Activated B cell treated with CpG ODN at 0.5 μM for 24 hours (primary cell): ENCODE measurements at regions not wholly inside any gene's neighbourhood (a gene's known extent, or its start where the extent isn't known, plus 50 kb on each side); places are given as distances from the start of the nearest gene placed in this dataset.

ENCODE experiments used
- ATAC-seq: fragments of 200-7000 bp; cut with Tn5 transposase; one replicate; pipeline ENCODE4 v1.10.0; 2021; ENCODE audit warnings: low read depth, mild to moderate bottlenecking, moderate library complexity
- CTCF ChIA-PET: fragments of 350-600 bp; sonication (Branson Sonifier 250); formaldehyde crosslinking; loops from one replicate; lab custom pipeline; 2021; ENCODE audit warnings: antibody characterized with exemption; lab: Charles Lee
- POLR2A ChIA-PET: fragments of 350-600 bp; sonication (Branson Sonifier 250); formaldehyde crosslinking; loops from one replicate; lab custom pipeline; 2021; ENCODE audit warnings: antibody characterized with exemption; lab: Charles Lee
- DNase-seq: peaks from one replicate; pipeline ENCODE4 v3.0.0; 2022
- H3K27ac Mint-ChIP-seq: one replicate; pipeline ENCODE4 v1.8.0; 2020; ENCODE audit warnings: mixed read lengths
- H3K27me3 Mint-ChIP-seq: one replicate; pipeline ENCODE4 v1.8.0; 2021; ENCODE audit warnings: mixed read lengths
- H3K36me3 Mint-ChIP-seq: one replicate; pipeline ENCODE4 v1.8.0; 2021; ENCODE audit warnings: low read depth, mixed read lengths
- H3K4me1 Mint-ChIP-seq: one replicate; pipeline ENCODE4 v1.8.0; 2021; ENCODE audit warnings: mixed read lengths
- H3K4me3 Mint-ChIP-seq: one replicate; pipeline ENCODE4 v1.8.0; 2020; ENCODE audit warnings: mild to moderate bottlenecking, mixed read lengths
- H3K9me3 Mint-ChIP-seq: one replicate; pipeline ENCODE4 v1.8.0; 2020; ENCODE audit warnings: mixed read lengths
- intact Hi-C: fragments of 100-400 bp; cut with micrococcal nuclease; formaldehyde crosslinking; loops from one replicate; pipeline ENCODE4 v1.15.1; 2024
- TF ChIP-seq, protein P1 (sequence below): fragments of 200-600 bp; IDR thresholded peaks from one replicate; pipeline ENCODE4 v1.8.0; 2022; ENCODE audit warnings: antibody characterized with exemption, mild to moderate bottlenecking

DNA sequence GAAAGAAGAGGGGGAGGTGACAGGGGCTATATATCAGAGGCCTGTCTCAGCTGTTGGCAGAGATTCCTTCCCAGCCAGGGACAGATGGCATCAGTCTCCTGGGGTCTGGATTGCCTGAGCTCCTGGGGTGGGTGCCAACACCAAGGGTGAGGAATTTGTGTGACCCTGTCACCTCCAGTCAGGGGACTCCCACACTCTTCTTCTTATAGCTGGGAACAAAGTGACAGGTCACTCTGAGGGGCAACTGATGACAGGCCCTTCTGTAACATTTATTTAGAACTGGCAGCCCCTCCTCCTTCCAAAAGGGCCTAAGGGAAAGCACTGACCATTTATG, 53.7 kb upstream of the DUSP5 start:
- Mint-ChIP-seq H3K4me1 (peaks cover 7% of the 10 kb centered on the region), H3K27ac (no peak overlapping the region), H3K9me3 (no peaks in the 10 kb centered on the region), H3K27me3 (no peaks in the 10 kb centered on the region), H3K36me3 (no peaks in the 10 kb centered on the region), H3K4me3 (no peak overlapping the region)
- CTCF ChIA-PET, result interaction anchor here (0.7 to 1.4 kb wide), 2 partner anchors 14 to 103 kb away, joined by 3 to 4 read pairs; no protein-coding TSS in a partner anchor
- ATAC-seq, result no peak
- intact Hi-C loops, result no loop called here
- POLR2A ChIA-PET, result interaction anchor here (0.6 to 1.1 kb wide), 3 partner anchors 12 to 87 kb away, joined by 3 read pairs; no protein-coding TSS in a partner anchor
- TF ChIP-seq, protein P1, sequence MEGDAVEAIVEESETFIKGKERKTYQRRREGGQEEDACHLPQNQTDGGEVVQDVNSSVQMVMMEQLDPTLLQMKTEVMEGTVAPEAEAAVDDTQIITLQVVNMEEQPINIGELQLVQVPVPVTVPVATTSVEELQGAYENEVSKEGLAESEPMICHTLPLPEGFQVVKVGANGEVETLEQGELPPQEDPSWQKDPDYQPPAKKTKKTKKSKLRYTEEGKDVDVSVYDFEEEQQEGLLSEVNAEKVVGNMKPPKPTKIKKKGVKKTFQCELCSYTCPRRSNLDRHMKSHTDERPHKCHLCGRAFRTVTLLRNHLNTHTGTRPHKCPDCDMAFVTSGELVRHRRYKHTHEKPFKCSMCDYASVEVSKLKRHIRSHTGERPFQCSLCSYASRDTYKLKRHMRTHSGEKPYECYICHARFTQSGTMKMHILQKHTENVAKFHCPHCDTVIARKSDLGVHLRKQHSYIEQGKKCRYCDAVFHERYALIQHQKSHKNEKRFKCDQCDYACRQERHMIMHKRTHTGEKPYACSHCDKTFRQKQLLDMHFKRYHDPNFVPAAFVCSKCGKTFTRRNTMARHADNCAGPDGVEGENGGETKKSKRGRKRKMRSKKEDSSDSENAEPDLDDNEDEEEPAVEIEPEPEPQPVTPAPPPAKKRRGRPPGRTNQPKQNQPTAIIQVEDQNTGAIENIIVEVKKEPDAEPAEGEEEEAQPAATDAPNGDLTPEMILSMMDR, result no peak
- DNase-seq, result no peak

DNA sequence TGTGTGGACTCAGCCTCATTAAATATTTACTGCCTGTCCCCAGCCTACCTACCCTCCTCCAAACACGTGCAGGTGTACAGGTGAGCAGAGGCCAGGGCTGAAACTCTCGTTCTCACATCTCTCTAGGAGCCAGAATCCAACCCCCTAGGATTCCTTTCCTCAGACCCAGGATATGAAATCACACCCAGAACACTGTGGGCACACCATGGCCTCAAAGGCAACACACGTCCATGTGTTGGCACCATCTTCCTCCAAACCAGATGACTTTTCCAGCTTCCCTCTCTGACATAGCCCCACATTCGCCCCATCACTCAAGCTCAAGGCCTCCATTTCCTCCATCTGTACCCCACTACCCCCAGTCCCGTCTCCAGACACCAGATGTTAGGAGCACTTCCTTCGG, 51.8 kb upstream of the DUSP5 start:
- ChIA-PET POLR2A (no interaction called here), CTCF (no interaction called here)
- Mint-ChIP-seq H3K4me1 (peaks cover 7% of the 10 kb centered on the region), H3K27me3 (no peaks in the 10 kb centered on the region), H3K4me3 (no peak overlapping the region), H3K27ac (no peak overlapping the region), H3K36me3 (no peaks in the 10 kb centered on the region), H3K9me3 (no peaks in the 10 kb centered on the region)
- no peak for DNase-seq
- intact Hi-C loops, result no loop called here
- no peak for ATAC-seq
- TF ChIP-seq, protein P1, result no peak

DNA sequence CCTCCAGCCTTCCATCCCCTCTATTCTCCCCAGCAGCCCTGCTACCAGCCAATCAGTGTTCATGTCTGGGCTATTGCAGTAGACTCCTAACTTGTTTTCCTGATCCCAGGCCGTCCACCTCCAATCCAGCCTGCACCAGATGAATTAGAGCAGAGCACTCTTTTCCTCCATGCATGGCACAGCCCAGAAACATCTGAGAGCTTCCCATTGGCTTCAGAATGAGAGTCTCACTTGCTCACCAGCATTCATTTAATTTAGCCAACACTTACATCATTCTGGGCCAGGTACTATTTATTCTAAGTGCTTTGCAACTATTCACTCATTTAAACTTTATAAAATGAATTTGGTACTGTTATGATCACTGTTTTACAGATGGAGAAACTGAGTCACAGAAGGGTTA, 51.4 kb upstream of the DUSP5 start:
- intact Hi-C loops, result no loop called here
- no peak for DNase-seq
- Mint-ChIP-seq H3K9me3 (no peaks in the 10 kb centered on the region), H3K4me3 (no peak overlapping the region), H3K4me1 (peaks cover 7% of the 10 kb centered on the region), H3K27me3 (no peaks in the 10 kb centered on the region), H3K27ac (no peak overlapping the region), H3K36me3 (no peaks in the 10 kb centered on the region)
- TF ChIP-seq, protein P1, result no peak
- ATAC-seq, result no peak
- POLR2A ChIA-PET, result interaction anchor here (0.7 kb wide), 1 partner anchor 16 kb away, joined by 3 read pairs; no protein-coding TSS in a partner anchor
- CTCF ChIA-PET, result no interaction called here

DNA sequence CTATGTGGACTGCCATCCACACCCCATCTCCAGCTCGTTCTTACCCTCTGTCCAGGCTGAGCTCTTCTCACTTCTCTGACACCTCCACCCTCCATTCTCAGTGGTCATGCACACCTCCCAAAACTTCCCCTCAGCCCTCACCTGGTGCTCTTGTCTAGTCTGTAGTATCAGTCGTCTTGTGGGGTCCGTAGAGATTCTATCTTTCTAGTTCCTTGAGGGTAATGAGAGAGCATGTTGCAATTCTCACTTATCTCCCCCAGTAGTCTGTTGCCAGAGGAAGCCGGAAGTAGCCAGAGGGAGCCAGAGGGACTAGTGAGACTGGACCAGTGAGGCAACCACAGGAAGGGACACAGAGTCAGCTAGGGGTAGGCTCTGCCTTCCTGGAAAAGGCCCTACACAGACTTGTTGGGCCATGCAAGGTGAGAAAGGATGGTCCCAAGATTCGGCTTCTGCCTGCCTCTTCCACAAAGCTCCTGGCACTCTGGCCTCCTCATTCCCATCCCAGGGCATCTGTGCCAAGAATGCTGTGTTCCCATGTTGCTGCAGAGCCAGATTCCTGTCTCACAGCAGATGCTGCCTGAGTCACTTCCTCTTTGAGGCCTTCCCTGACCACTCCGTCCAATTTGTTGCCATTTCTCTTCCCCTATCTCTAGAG, 50.6 kb upstream of the DUSP5 start:
- no peak overlapping the region for H3K27ac Mint-ChIP-seq
- ATAC-seq (no peak), DNase-seq (no peak)
- no peaks in the 10 kb centered on the region for H3K27me3 Mint-ChIP-seq
- intact Hi-C loops, result no loop called here
- H3K4me1 Mint-ChIP-seq, result peaks cover under 1% of the 10 kb centered on the region
- H3K9me3 Mint-ChIP-seq, result no peaks in the 10 kb centered on the region
- no peaks in the 10 kb centered on the region for H3K36me3 Mint-ChIP-seq
- ChIA-PET POLR2A (interaction anchor here (0.7 kb wide), 1 partner anchor 16 kb away, joined by 3 read pairs; no protein-coding TSS in a partner anchor), CTCF (no interaction called here)
- H3K4me3 Mint-ChIP-seq, result no peak overlapping the region
- TF ChIP-seq, protein P1, result no peak

DNA sequence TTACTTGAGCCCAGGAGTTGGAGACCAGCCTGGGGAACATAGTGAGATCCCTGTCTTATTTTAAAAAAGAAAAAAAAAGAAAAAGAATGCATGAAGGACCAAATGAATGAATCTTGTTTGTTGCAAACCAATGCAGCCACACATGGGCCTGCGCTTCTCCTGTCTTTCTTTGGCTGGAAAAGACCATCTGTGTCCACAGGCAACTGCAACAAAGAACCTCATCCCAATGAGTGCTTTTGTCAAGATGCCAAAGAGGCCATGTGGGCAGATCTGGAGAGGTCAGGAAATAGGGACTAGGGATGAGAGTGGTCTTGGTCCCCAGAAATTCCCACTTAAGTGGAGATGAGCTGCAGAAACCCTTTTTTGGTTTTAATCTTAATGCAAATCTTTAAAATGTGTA, 49.8 kb upstream of the DUSP5 start:
- H3K36me3 Mint-ChIP-seq, result no peaks in the 10 kb centered on the region

More for the DNA sequence above, 49.8 kb upstream of the DUSP5 start:
- no peaks in the 10 kb centered on the region for H3K4me1 Mint-ChIP-seq
- ChIA-PET POLR2A (interaction anchor here (1.0 kb wide), 1 partner anchor 12 kb away, joined by 3 read pairs; no protein-coding TSS in a partner anchor), CTCF (no interaction called here)
- DNase-seq (no peak), ATAC-seq (no peak)
- H3K4me3 Mint-ChIP-seq, result no peak overlapping the region
- TF ChIP-seq, protein P1, result no peak
- intact Hi-C loops, result no loop called here
- no peaks in the 10 kb centered on the region for H3K27me3 Mint-ChIP-seq
- no peak overlapping the region for H3K27ac Mint-ChIP-seq
- no peaks in the 10 kb centered on the region for H3K9me3 Mint-ChIP-seq
